GM12872 (cell line): ENCODE measurements at regions not wholly inside any gene's neighbourhood (a gene's known extent, or its start where the extent isn't known, plus 50 kb on each side); places are given as distances from the start of the nearest gene placed in this dataset.

Source experiments
- TF ChIP-seq, protein P1 (sequence below): IDR thresholded peaks from 3 replicates; pipeline ENCODE4 v1.5.1; 2011; ENCODE audit warnings: low read depth, mild to moderate bottlenecking, low read length, moderate library complexity; ENCODE audit not compliant: insufficient read depth

- TF ChIP-seq, protein P1, sequence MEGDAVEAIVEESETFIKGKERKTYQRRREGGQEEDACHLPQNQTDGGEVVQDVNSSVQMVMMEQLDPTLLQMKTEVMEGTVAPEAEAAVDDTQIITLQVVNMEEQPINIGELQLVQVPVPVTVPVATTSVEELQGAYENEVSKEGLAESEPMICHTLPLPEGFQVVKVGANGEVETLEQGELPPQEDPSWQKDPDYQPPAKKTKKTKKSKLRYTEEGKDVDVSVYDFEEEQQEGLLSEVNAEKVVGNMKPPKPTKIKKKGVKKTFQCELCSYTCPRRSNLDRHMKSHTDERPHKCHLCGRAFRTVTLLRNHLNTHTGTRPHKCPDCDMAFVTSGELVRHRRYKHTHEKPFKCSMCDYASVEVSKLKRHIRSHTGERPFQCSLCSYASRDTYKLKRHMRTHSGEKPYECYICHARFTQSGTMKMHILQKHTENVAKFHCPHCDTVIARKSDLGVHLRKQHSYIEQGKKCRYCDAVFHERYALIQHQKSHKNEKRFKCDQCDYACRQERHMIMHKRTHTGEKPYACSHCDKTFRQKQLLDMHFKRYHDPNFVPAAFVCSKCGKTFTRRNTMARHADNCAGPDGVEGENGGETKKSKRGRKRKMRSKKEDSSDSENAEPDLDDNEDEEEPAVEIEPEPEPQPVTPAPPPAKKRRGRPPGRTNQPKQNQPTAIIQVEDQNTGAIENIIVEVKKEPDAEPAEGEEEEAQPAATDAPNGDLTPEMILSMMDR, result no peak
Measured at GRCh38 chr7:91330866-91331265, 66.6 kb downstream of the FZD1 start.

GRCh38 chr7:91336106-91336505, 71.9 kb downstream of the FZD1 start:
- TF ChIP-seq, protein P1, result no peak

- TF ChIP-seq, protein P1, result no peak
Measured at GRCh38 chr7:91338226-91339020, 74.2 kb downstream of the FZD1 start.

GRCh38 chr7:91342346-91342745, 78.1 kb downstream of the FZD1 start:
- TF ChIP-seq, protein P1, result no peak

GRCh38 chr7:91343420-91343960, 79.3 kb downstream of the FZD1 start:
- TF ChIP-seq, protein P1, result no peak

DNA sequence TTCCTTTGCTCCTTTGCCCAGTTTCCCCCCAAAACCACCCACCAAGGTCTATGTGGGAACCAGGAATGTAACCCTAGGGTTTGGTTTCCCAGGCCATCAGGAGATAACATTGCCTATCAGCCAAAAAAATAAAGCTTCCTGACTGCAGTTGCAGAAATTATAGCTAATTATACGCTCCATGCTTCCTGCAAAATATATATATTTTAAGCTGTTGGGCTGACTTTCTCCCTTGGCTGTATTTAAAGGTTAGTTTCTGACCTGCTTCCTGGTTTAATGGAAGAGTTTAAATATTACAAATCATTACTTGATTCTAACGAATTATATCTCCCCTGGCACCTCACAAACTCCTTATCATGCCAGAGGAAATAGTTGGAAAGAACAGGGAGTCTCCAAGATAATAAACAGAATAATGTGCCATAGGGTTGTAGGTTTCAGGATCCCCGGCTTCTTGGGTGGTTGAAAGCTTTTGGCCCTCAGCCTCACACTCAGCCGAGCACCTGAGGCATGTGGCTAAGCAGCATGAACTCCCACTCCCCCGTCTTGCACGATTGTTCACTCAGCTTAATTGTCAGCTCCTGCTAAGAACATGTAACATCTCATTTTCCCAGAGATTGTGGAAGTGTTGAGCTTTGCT, 79.9 kb downstream of the FZD1 start:
- TF ChIP-seq, protein P1, result no peak

- TF ChIP-seq, protein P1, result no peak
Measured at GRCh38 chr7:91344911-91345310, 80.7 kb downstream of the FZD1 start.
